Motor neuron (in vitro differentiated cells): ENCODE measurements at regions not wholly inside any gene's neighbourhood (a gene's known extent, or its start where the extent isn't known, plus 50 kb on each side); places are given as distances from the start of the nearest gene placed in this dataset.
"Not testable (repeated sequence)": the region's sequence is repeated elsewhere in the genome, so short reads cannot be mapped to it uniquely, and the experiment has no call there.

ENCODE experiments used
- ATAC-seq, 8 experiments: fragments of 200-7000 bp; cut with Tn5 transposase; replicated peaks in 6 of 8; 2 replicates each; pipeline ENCODE4 v1.8.0; 2021; ENCODE audit warnings: mild to moderate bottlenecking in 8 of 8, moderate library complexity in 8 of 8
- H3K27ac ChIP-seq, 2 donors: fragments of 250-450 bp; sonication (Bioruptor Pico); 2 replicates each; pipeline ENCODE4 v1.9.0; 2021; ENCODE audit warnings: antibody characterized with exemption in 2 of 2, mild to moderate bottlenecking in 2 of 2, moderate library complexity in 1 of 2
- H3K4me1 ChIP-seq, 2 donors: fragments of 250-450 bp; sonication (Bioruptor Pico); replicated peaks in 1 of 2; 2 replicates each; pipeline ENCODE4 v1.6.1; 2021; ENCODE audit warnings: antibody characterized with exemption in 2 of 2, mild to moderate bottlenecking in 2 of 2, moderate library complexity in 1 of 2
- H3K4me3 ChIP-seq, 5 donors: fragments of 250-450 bp; sonication (Bioruptor Pico); 2 replicates each; pipeline ENCODE4 v1.9.0; 2021; ENCODE audit warnings: antibody characterized with exemption in 5 of 5, mild to moderate bottlenecking in 5 of 5, moderate library complexity in 4 of 5
- WGBS, 10 experiments: fragments of 450-650 bp; shearing (Covaris generic); methylation state at CpG; one replicate each; pipeline ENCODE4 v1.0.0; 2022; 5-methylcytosine and 5-hydroxymethylcytosine counted together
- in situ Hi-C, 9 experiments: fragments of 400-800 bp; cut with MboI; loops; one replicate each; pipeline ENCODE4 v1.15.0; 2021; ENCODE audit warnings: low sequenced_read_pairs in 9 of 9, low pct_unique_long_range_greater_than_20kb in 2 of 9; ENCODE audit not compliant: unreplicated experiment in 9 of 9

DNA sequence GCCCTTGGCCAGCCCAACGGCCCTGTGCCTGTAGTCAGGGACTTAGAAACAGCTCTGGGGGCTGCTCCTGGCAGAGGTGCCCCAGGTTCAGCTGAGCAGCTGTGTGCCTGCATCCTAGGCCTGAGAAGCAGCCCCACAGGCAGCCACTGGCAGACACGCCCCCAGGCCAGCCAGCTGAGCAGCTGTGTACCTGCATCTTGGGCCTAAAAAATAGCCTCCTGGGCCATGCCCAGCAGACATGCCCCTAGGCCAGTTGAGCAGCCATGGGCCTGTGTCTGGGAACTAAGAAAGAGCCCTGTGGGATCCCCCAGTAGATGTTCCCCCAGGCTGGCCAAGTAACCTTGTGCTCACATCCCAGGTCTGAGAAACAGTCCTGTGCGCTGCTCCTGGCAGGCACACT, 64.0 kb downstream of the TBR1 start:
- H3K4me1 ChIP-seq, result no peaks in the 10 kb centered on the region
- no peak for ATAC-seq
- in situ Hi-C loops, result no loop called here
- 0 to 100% (median 10%) methylated on average over 1 to 2 of the region's 3 CpGs; no CpG with 5 or more reads in 6 of the 10 experiments for WGBS, 10 experiments
- no peak overlapping the region for H3K27ac ChIP-seq
- no peak overlapping the region for H3K4me3 ChIP-seq

DNA sequence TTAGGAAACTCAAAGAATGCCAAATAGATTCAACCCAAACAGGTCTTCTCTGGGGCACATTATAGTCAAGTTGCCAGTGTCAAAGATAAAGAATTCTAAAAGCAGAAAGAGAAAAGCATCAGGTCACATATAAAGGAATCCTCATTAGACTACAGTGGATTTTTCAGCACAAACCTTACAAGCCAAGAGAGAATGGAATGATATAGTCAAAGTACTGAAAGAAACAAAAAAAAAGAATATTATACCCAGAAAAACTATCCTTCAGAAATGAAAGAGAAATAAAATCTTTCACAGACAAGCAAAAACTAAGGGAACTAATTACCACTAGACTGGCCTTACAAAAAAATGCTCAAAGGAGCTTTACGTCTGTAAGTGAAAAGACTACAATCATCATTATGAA, 65.5 kb downstream of the TBR1 start:
- ATAC-seq, result no peak
- in situ Hi-C loops, result no loop called here
- H3K27ac ChIP-seq, result no peak overlapping the region
- H3K4me1 ChIP-seq, result no peaks in the 10 kb centered on the region
- H3K4me3 ChIP-seq, result no peak overlapping the region
- 8 to 100% (median 82%) methylated on average over 1 of the region's 1 CpG; no CpG with 5 or more reads in 3 of the 10 experiments for WGBS, 10 experiments

DNA sequence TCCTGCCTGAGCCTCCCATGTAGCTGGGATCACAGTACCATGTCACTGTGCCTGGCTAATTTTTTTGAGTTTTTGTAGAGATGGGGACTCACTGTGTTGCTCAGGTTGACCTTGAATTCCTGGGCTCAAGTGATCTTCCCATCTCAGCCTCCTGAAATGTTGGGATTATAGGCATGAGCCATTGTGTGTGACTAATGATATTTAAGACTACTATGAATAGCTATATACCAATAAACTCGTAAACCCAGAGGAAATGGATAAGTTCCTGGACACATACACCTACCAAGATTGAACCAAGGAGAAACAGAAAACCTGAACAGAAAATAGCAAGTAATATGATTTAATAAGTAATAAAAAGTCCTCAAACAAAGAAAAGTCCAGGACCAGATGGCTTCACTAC, 68.0 kb downstream of the TBR1 start:
- Histone ChIP-seq H3K4me3 (no peak overlapping the region), H3K27ac (no peak overlapping the region), H3K4me1 (no peaks in the 10 kb centered on the region)
- in situ Hi-C loops, result no loop called here
- WGBS, 10 experiments, result 20 to 75% (median 46%) methylated on average over 1 of the region's 1 CpG; no CpG with 5 or more reads in 6 of the 10 experiments
- no peak for ATAC-seq

DNA sequence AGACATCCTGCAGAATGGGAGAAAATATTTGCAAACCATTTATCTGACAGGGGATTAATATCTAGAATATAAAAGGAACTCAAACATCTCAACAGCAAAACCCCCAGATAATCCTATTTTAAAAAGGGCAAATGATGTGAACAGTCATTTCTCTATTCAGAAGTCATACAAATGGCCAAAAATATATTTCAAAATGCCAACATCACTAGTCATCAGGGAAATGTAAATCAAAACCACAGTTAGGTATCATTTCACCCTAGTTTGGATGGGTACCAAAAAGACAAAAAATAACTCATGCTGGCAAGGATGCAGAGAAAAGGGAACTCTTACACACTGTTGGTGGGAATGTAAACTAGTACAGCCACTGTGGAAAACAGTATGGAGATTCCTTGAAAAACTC, 70.0 kb downstream of the TBR1 start:
- H3K4me3 ChIP-seq, result no peak overlapping the region
- H3K4me1 ChIP-seq, result no peaks in the 10 kb centered on the region
- in situ Hi-C loops, result no loop called here
- ATAC-seq, result no peak
- H3K27ac ChIP-seq, result no peak overlapping the region

DNA sequence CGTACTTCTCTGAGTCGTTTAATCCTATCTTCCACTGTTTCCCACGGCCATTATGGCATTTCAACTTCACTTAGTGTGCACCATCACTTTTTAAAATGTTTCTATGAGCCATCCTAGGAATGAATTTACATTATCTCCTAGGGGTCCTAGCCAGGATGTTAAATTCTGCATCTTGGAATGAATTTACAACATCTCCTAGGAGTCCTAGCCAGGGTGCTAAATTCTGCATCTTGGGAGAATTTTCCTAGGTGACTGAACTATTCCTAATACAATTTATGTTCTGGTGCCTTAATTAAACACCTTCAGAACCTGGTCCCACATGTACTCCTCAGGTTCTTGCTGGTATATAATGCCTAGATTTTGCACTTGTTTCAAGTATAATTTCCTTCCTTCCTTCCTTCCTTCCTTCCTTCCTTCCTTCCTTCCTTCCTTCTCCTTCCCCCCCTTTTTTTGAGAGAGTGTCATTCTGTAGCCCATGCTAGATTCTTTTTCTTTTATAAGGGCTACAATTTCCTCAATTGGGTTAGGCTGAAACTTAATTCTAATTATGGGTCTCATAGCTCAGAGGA, 72.1 kb downstream of the TBR1 start:
- in situ Hi-C loops, result no loop called here

DNA sequence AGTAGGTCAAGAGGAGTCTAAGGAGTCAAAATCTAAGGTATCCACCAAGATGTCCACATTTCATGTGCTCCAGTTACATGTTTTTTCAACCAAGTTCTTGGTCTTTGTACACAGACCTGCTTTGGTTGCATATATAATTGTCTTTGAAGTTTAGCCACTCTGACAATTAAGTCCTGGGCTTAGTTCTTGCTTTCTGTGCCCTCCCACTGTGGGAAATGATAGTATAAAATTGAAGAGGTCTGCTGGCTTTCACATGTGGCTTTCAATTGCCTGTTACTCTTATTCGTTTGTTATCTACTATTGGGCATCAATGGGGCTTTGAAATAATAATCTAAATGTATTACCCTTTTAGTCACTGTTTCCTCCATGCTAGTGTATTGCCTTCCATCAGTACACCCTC, 72.8 kb downstream of the TBR1 start:
- H3K4me1 ChIP-seq, result no peaks in the 10 kb centered on the region
- in situ Hi-C loops, result no loop called here
- WGBS, 10 experiments, result 0 to 91% (median 73%) methylated on average over 1 of the region's 1 CpG; no CpG with 5 or more reads in 3 of the 10 experiments
- no peak overlapping the region for H3K4me3 ChIP-seq
- no peak for ATAC-seq
- no peak overlapping the region for H3K27ac ChIP-seq

More for the DNA sequence above, 72.1 kb downstream of the TBR1 start:
- Histone ChIP-seq H3K27ac (no peak overlapping the region), H3K4me1 (no peaks in the 10 kb centered on the region), H3K4me3 (no peak overlapping the region)
- WGBS, 10 experiments, result 11 to 81% (median 33%) methylated on average over 1 to 3 of the region's 3 CpGs; no CpG with 5 or more reads in 3 of the 10 experiments
- no peak for ATAC-seq

DNA sequence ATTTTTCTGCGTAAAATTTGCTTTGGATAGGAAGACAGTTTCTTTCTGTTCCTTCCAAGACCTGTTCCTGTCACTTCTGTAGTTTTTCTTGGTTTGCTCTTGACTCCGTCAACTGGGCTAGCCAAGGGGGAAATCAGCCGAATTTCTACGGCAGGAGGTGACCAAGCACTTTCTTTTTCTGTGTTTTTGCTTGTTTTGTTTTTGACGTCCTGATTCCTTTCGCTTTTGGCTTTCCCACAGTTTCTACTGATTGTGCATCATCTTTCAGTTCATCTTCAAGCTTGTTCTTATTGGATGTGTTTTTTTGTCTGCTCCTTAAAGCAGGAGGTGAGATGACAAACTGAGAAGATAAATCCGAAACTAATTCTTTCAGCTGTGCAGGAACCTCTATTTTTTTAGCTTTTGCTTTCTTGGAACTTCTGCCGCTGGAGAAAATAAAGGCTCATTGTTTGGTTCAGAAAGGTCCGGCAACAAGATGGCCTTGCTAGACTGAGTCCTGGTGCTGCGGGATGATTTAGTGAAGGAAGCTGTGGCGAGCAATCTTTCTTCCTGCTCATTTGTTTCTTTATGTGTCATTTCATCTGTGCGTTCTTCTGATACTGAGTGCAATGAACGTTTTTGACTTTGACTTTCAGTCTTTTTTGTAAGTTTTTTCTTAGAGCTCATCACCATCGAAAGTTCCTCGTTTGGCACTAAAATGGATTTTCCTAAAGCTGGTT, 85.0 kb downstream of the TBR1 start:
- H3K4me3 ChIP-seq, ATAC-seq, in situ Hi-C loops, H3K27ac ChIP-seq: not testable (repeated sequence)
- H3K4me1 ChIP-seq, result peaks cover 0 to 10% of the 10 kb centered on the region in 2 donors
- WGBS, 10 experiments, result 38 to 96% (median 77%) methylated on average over 4 to 11 of the region's 15 CpGs

DNA sequence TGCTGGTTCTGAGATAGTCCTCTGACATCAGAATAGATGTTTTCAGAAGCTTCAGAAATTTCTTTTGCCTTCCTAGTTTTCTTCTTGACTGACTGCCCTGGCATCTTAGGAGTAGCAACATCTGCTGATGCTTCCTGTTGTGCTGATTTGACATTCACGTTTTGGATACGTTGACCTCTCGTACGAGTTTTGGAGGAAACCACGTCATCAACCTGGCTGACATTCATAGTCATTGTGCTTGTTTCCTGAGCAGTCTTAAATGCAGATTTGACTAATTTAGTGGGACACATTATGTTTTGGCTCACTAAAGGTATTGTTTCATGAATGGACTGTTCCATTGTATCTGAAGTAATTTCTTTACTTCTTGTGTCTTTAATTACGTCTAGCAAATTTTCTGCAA, 86.2 kb downstream of the TBR1 start:
- H3K4me3 ChIP-seq, H3K27ac ChIP-seq, in situ Hi-C loops, ATAC-seq: not testable (repeated sequence)
- WGBS, 10 experiments, result 20 to 100% (median 100%) methylated on average over 1 of the region's 6 CpGs; no CpG with 5 or more reads in 5 of the 10 experiments
- peaks cover 0 to 10% of the 10 kb centered on the region in 2 donors for H3K4me1 ChIP-seq

DNA sequence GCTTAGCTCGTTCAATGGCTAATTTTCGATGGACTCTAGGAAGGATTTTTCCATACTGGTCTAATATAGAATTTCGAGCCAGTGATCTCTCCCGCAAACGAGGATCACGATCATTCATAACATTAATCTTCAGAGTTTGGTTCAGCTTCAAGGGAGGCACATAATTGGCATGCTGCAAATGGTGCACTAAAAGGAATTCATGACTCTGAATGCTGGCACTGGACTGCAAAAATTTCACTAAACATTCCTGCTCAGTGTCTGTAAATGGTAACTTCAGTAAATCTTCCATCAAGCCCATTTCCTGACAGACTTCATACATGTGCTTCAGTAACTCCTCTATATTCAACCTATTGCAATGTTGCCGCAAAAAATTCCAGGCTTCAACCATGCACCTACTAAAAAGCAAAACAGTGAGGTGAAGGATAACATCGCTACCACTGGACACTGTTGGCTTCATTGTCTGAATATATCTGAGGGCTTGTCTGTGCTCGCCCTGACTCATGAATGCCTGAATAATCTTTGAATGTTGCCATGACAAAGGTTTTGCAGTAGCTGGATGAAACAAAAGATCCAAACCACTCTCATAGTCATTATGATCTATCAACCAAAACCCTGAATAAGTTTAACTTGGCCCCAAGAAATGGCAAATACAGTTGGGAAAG, 88.7 kb downstream of the TBR1 start:
- ATAC-seq, result peak in 7 of 8 experiments; percentile 76 to 99 (median 91)
- 13 to 100% (median 89%) methylated on average over 1 to 5 of the region's 9 CpGs; no CpG with 5 or more reads in 5 of the 10 experiments for WGBS, 10 experiments
- H3K4me3 ChIP-seq, H3K27ac ChIP-seq, in situ Hi-C loops: not testable (repeated sequence)
- H3K4me1 ChIP-seq, result peaks cover 0 to 10% of the 10 kb centered on the region in 2 donors

DNA sequence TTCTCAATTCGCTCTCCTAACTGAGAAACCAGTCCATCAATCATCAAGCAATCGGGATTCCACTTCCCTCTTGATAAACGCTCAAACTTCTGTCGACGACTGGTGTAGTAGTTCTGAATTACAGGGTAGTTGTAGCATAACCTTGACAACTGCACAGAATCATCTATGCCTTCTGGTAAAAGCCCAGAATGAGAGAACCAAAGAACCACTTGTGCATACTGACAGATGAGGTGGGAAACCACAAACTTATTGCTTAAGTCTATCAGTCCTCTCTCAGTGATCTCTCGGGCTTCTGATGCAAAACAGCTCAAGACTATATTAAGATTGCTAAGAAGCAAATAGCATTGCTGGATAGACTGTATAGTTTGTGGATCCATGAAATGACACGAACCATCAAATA, 89.4 kb downstream of the TBR1 start:
- in situ Hi-C loops, H3K4me3 ChIP-seq, H3K27ac ChIP-seq: not testable (repeated sequence)
- H3K4me1 ChIP-seq, result peaks cover 0 to 10% of the 10 kb centered on the region in 2 donors
- peak in 1 of 8 experiments; percentile 20 for ATAC-seq
- 45 to 100% (median 87%) methylated on average over 1 to 5 of the region's 7 CpGs; no CpG with 5 or more reads in 3 of the 10 experiments for WGBS, 10 experiments

DNA sequence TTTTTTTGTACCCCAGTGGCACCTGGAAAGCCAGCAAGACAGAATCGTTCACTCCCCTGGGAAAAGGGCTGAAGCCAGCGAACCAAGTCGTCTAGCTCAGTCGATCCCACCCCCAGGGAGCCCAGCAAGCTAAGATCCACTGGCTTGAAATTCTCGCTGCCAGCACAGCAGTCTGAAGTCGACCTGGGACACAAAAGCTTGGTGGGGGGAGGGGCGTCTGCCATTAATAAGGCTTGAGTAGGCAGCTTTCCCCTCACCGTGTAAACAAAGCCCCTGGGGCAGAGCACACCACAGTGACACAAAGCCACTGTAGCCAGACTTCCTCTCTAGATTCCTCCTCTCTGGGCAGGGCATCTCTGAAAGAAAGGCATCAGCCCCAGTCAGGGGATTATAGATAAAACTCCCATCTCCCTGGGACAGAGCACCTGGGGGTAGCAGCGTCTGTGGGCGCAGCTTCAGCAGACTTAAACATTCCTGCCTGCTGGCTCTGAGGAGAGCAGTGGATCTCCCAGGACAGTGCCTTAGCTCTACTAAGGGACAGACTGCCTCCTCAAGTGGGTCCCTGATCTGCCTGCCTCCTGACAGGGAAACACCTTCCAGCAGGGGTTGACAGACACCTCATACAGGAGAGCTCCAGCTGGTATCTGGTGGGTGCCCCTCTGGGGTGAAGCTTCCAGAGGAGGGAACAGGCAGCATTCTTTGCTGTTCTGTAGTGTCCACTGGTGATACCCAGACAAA, 97.4 kb downstream of the TBR1 start:
- in situ Hi-C loops, H3K27ac ChIP-seq, H3K4me1 ChIP-seq, H3K4me3 ChIP-seq: not testable (repeated sequence)
- 14 to 70% (median 34%) methylated on average over 2 to 4 of the region's 10 CpGs; no CpG with 5 or more reads in 4 of the 10 experiments for WGBS, 10 experiments
- peak in 3 of 8 experiments; percentile 32 to 78 (median 66) for ATAC-seq

DNA sequence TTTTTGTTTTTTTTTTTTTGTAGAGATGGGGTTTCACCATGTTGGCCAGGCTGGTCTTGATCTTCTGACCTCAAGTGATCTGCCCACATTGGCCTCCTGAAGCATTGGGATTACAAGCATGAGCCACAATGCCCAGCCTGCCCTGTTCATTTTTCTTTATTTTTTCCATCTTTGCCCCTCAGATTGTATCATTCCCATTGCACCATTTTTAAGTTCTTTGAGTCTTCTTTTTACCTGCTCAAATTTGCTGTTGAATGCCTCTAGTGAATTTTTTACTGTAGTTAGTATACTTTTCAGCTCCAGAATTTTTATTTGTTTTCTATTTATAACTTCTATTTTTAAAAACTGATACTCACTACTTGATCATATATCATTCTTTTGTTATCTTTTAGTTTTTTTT, 101.4 kb upstream of the SLC4A10 start:
- Histone ChIP-seq H3K4me1 (no peaks in the 10 kb centered on the region), H3K27ac (no peak overlapping the region), H3K4me3 (no peak overlapping the region)
- ATAC-seq, result no peak
- in situ Hi-C loops, result no loop called here

DNA sequence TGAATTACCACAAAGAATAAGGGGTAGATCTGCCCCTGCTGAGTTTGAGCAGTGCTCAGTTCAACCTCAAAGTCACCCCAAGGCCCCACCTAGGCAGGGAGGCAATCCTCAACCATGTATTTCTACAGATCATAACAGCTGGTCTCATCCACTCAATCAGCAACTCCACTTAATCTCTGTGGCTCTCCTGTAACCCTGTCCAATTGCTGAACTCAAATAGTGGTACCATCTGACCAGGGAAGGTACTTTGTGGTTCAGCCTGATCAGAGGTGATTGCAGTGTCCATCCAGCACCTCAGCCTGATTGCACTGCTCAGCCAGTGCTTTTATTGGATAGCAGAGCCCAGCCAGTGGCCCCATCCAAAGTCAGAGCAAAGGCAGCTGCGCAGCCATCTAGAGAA, 91.0 kb upstream of the SLC4A10 start:
- no peak overlapping the region for H3K27ac ChIP-seq
- WGBS, 10 experiments, result 0 to 86% (median 40%) methylated on average over 1 of the region's 1 CpG; no CpG with 5 or more reads in 6 of the 10 experiments
- H3K4me1 ChIP-seq, result no peaks in the 10 kb centered on the region
- ATAC-seq, result no peak
- in situ Hi-C loops, result no loop called here
- no peak overlapping the region for H3K4me3 ChIP-seq
